Neural crest cell (in vitro differentiated cells): ENCODE measurements at regions not wholly inside any gene's neighbourhood (a gene's known extent, or its start where the extent isn't known, plus 50 kb on each side); places are given as distances from the start of the nearest gene placed in this dataset.
"Not testable (repeated sequence)": the region's sequence is repeated elsewhere in the genome, so short reads cannot be mapped to it uniquely, and the experiment has no call there.

Experiments used
- DNase-seq: peaks from one replicate; pipeline ENCODE4 v3.0.0; 2021; ENCODE audit warnings: low read depth, mixed read lengths, low spot score
- H3K27ac Mint-ChIP-seq: one replicate; pipeline ENCODE4 v1.8.0; 2021; ENCODE audit warnings: mild to moderate bottlenecking, mixed read lengths; ENCODE audit not compliant: unreplicated experiment
- H3K27me3 Mint-ChIP-seq: 2 replicates; pipeline ENCODE4 v1.8.0; 2021; ENCODE audit warnings: low read depth, mild to moderate bottlenecking, mixed read lengths
- H3K36me3 Mint-ChIP-seq: 2 replicates; pipeline ENCODE4 v1.8.0; 2021; ENCODE audit warnings: low read depth, mild to moderate bottlenecking, mixed read lengths
- H3K4me1 Mint-ChIP-seq: 2 replicates; pipeline ENCODE4 v1.8.0; 2021; ENCODE audit warnings: mixed read lengths
- H3K4me3 Mint-ChIP-seq: one replicate; pipeline ENCODE4 v1.8.0; 2021; ENCODE audit warnings: mild to moderate bottlenecking, mixed read lengths
- H3K9me3 Mint-ChIP-seq: 2 replicates; pipeline ENCODE4 v1.8.0; 2021; ENCODE audit warnings: mixed read lengths
- CTCF ChIP-seq: fragments of 200-600 bp; sonication (generic); conservative IDR thresholded peaks from 2 replicates; pipeline ENCODE4 v1.5.0; 2021; ENCODE audit warnings: antibody characterized with exemption, mild to moderate bottlenecking

DNA sequence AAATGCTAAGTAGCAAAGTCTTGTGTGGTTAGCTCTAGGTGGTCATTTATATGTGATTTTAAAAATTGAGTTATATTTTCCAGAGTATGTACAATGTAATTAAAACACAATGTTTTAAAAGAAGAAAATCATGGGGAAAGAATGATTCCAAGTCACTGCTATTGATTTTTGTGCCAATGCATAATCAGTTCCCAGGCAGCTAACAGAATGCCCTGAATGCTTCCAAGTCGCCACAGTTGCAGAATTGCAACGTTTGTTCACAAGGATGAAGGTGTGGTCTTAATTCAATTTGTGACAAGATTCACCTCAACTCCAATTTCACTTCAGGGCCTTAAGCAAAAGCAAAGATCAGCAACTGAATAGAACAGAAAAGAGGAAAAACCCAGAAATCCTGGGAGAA is 200.4 kb downstream of the SPP2 start:
- Mint-ChIP-seq H3K36me3 (peaks cover 4% of the 10 kb centered on the region), H3K9me3 (peaks cover 2% of the 10 kb centered on the region), H3K27me3 (no peaks in the 10 kb centered on the region), H3K27ac (no peak overlapping the region), H3K4me1 (peaks cover 8% of the 10 kb centered on the region), H3K4me3 (no peak overlapping the region)
- no peak for TF ChIP-seq CTCF
- no peak for DNase-seq

GRCh38 chr2:234249873-234250272 is 199.4 kb downstream of the SPP2 start:
- peaks cover 14% of the 10 kb centered on the region for H3K4me1 Mint-ChIP-seq
- no peak overlapping the region for H3K27ac Mint-ChIP-seq
- no peaks in the 10 kb centered on the region for H3K27me3 Mint-ChIP-seq
- no peak for DNase-seq
- no peak for TF ChIP-seq CTCF
- peaks cover 4% of the 10 kb centered on the region for H3K36me3 Mint-ChIP-seq
- no peak overlapping the region for H3K4me3 Mint-ChIP-seq
- H3K9me3 Mint-ChIP-seq: peaks cover 2% of the 10 kb centered on the region

GRCh38 chr2:234249034-234249735 is 198.7 kb downstream of the SPP2 start:
- H3K36me3 Mint-ChIP-seq: peaks cover 4% of the 10 kb centered on the region
- peaks cover 2% of the 10 kb centered on the region for H3K9me3 Mint-ChIP-seq
- no peaks in the 10 kb centered on the region for H3K27me3 Mint-ChIP-seq
- no peak for TF ChIP-seq CTCF
- no peak overlapping the region for H3K4me3 Mint-ChIP-seq
- no peak for DNase-seq
- no peak overlapping the region for H3K27ac Mint-ChIP-seq
- H3K4me1 Mint-ChIP-seq: peaks cover 14% of the 10 kb centered on the region

DNA sequence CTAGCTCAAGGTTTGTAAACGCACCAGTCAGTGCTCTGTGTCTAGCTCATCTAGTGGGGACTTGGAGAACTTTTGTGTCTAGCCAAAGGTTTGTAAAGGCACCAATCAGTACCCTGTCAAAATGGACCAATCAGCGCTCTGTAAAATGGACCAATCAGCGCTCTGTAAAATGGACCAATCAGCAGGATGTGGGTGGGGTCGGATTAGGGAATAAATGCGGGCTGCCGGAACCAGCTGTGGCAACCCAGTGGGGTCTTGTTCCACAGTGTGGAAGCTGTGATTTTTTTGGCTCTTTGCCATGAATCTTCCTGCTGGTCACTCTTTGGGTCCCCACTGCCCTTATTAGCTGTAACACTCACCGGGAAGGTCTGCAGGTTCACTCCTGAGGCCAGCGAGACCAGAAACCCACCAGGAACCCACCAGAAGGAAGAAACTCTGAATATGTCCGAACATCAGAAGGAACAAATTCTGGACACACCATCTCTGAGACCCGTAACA is 197.8 kb downstream of the SPP2 start:
- H3K9me3 Mint-ChIP-seq, H3K27ac Mint-ChIP-seq, H3K36me3 Mint-ChIP-seq, DNase-seq, H3K27me3 Mint-ChIP-seq, H3K4me3 Mint-ChIP-seq: not testable (repeated sequence)
- peaks cover 20% of the 10 kb centered on the region for H3K4me1 Mint-ChIP-seq

GRCh38 chr2:234247453-234248180 is 197.1 kb downstream of the SPP2 start:
- H3K4me3 Mint-ChIP-seq: no peak overlapping the region
- H3K36me3 Mint-ChIP-seq: peaks cover 4% of the 10 kb centered on the region
- H3K4me1 Mint-ChIP-seq: peaks cover 23% of the 10 kb centered on the region
- H3K9me3 Mint-ChIP-seq: peaks cover 2% of the 10 kb centered on the region
- no peak overlapping the region for H3K27ac Mint-ChIP-seq
- H3K27me3 Mint-ChIP-seq: no peaks in the 10 kb centered on the region
- no peak for TF ChIP-seq CTCF
- DNase-seq: no peak

DNA sequence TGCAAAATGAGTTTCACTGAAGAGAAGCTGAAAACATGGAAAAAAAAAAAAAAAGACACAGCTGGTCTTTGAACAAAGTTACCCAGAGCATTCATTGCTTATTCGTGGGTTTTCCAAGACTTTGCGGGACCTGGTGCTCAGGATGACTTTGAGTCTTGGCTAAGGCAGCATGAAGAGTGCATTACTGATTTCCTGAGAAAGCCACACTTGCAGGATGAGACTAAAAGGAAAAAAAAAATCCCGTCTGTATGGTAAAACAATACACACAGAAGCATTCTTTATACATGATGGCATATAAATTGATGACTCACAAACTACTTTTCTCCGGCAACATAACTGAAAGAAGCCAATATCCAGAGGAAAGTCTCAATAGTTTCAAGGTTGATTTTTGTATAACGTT is 195.4 kb downstream of the SPP2 start:
- peaks cover 4% of the 10 kb centered on the region for H3K36me3 Mint-ChIP-seq
- no peaks in the 10 kb centered on the region for H3K27me3 Mint-ChIP-seq
- H3K27ac Mint-ChIP-seq: no peak overlapping the region
- no peak for DNase-seq
- peaks cover 2% of the 10 kb centered on the region for H3K9me3 Mint-ChIP-seq
- H3K4me3 Mint-ChIP-seq: no peak overlapping the region
- H3K4me1 Mint-ChIP-seq: peaks cover 33% of the 10 kb centered on the region
- no peak for TF ChIP-seq CTCF
